H9 (cell line): ENCODE measurements at regions not wholly inside any gene's neighbourhood (a gene's known extent, or its start where the extent isn't known, plus 50 kb on each side); places are given as distances from the start of the nearest gene placed in this dataset.

ENCODE experiments used
- DNase-seq: peaks from one replicate; pipeline ENCODE4 v3.0.0-alpha.2; 2017
- H2AFZ ChIP-seq: one replicate; pipeline ENCODE4 v1.6.1; 2013; ENCODE audit warnings: mild to moderate bottlenecking, low read length, control low read depth, moderate library complexity
- H2AK5ac ChIP-seq: 2 replicates; pipeline ENCODE4 v1.6.1; 2013; ENCODE audit warnings: low read length, control low read depth, mixed read lengths; ENCODE audit not compliant: insufficient read length
- H2BK120ac ChIP-seq: one replicate; pipeline ENCODE4 v1.6.1; 2013; ENCODE audit warnings: low read depth, mild to moderate bottlenecking, low read length, control low read depth, inconsistent platforms; ENCODE audit not compliant: poor library complexity, severe bottlenecking
- H2BK12ac ChIP-seq: 2 replicates; pipeline ENCODE4 v1.6.1; 2013; ENCODE audit warnings: low read length, control low read depth, mixed read lengths, low read depth; ENCODE audit not compliant: insufficient read length
- H2BK15ac ChIP-seq: 2 replicates; pipeline ENCODE4 v1.6.1; 2013; ENCODE audit warnings: low read depth, low read length, control low read depth
- H2BK20ac ChIP-seq: one replicate; pipeline ENCODE4 v1.6.1; 2013; ENCODE audit warnings: low read depth, mild to moderate bottlenecking, low read length, control low read depth, inconsistent platforms; ENCODE audit not compliant: poor library complexity, severe bottlenecking
- H2BK5ac ChIP-seq: 2 replicates; pipeline ENCODE4 v1.6.1; 2013; ENCODE audit warnings: low read length, control low read depth, mixed read lengths; ENCODE audit not compliant: insufficient read length
- H3K14ac ChIP-seq: 2 replicates; pipeline ENCODE4 v1.6.1; 2013; ENCODE audit warnings: low read length, control low read depth; ENCODE audit not compliant: insufficient read depth
- H3K18ac ChIP-seq: 2 replicates; pipeline ENCODE4 v1.6.1; 2013; ENCODE audit warnings: low read depth, mild to moderate bottlenecking, mixed read lengths, low read length, control low read depth; ENCODE audit not compliant: insufficient read length
- H3K23ac ChIP-seq: 2 replicates; pipeline ENCODE4 v1.6.1; 2013; ENCODE audit warnings: low read length, control low read depth, mixed read lengths, low read depth; ENCODE audit not compliant: insufficient read length
- H3K23me2 ChIP-seq: 2 replicates; pipeline ENCODE4 v1.6.1; 2013; ENCODE audit warnings: low read depth, mild to moderate bottlenecking, mixed read lengths, low read length, control low read depth; ENCODE audit not compliant: insufficient read length, poor library complexity, severe bottlenecking
- H3K27ac ChIP-seq: 2 replicates; pipeline ENCODE4 v1.5.1; 2013; ENCODE audit warnings: low read length, control low read depth, mixed read lengths, low read depth; ENCODE audit not compliant: insufficient read length
- H3K27me3 ChIP-seq: 2 replicates; pipeline ENCODE4 v1.6.1; 2013; ENCODE audit warnings: low read length, control low read depth, inconsistent platforms; ENCODE audit not compliant: insufficient read depth
- H3K4ac ChIP-seq: 2 replicates; pipeline ENCODE4 v1.6.1; 2013; ENCODE audit warnings: low read depth, mild to moderate bottlenecking, control low read depth, inconsistent platforms, low read length, moderate library complexity
- H3K4me1 ChIP-seq: 2 replicates; pipeline ENCODE4 v1.6.1; 2013; ENCODE audit warnings: low read length, control low read depth, inconsistent platforms; ENCODE audit not compliant: insufficient read depth
- H3K4me2 ChIP-seq: 2 replicates; pipeline ENCODE4 v1.6.1; 2013; ENCODE audit warnings: low read length, control low read depth, mixed read lengths; ENCODE audit not compliant: insufficient read length, insufficient read depth
- H3K56ac ChIP-seq: 2 replicates; pipeline ENCODE4 v1.6.1; 2013; ENCODE audit warnings: low read depth, mild to moderate bottlenecking, mixed read lengths, low read length, control low read depth; ENCODE audit not compliant: insufficient read length
- H3K79me1 ChIP-seq: 2 replicates; pipeline ENCODE4 v1.6.1; 2013; ENCODE audit warnings: low read depth, mild to moderate bottlenecking, moderate library complexity, low read length, control low read depth, inconsistent platforms; ENCODE audit not compliant: insufficient read depth, poor library complexity, severe bottlenecking
- H3K79me2 ChIP-seq: 2 replicates; pipeline ENCODE4 v1.6.1; 2013; ENCODE audit warnings: low read length, control low read depth, inconsistent platforms; ENCODE audit not compliant: insufficient read depth
- H3K9ac ChIP-seq: 2 replicates; pipeline ENCODE4 v1.6.1; 2013; ENCODE audit warnings: low read length, control low read depth, mixed read lengths; ENCODE audit not compliant: insufficient read length; ENCODE audit errors: extremely low read depth
- H3K9me3 ChIP-seq: one replicate; pipeline ENCODE4 v1.6.1; 2013; ENCODE audit warnings: low read depth, low read length, inconsistent platforms; ENCODE audit not compliant: control insufficient read depth
- H3T11ph ChIP-seq: one replicate; pipeline ENCODE4 v1.6.1; 2013; ENCODE audit warnings: mild to moderate bottlenecking, low read length, control low read depth, inconsistent platforms
- H4K20me1 ChIP-seq: one replicate; pipeline ENCODE4 v1.6.1; 2013; ENCODE audit not compliant: control insufficient read depth, insufficient read length, insufficient read depth
- H4K5ac ChIP-seq: 2 replicates; pipeline ENCODE4 v1.6.1; 2013; ENCODE audit warnings: low read depth, mild to moderate bottlenecking, mixed read lengths, low read length, control low read depth; ENCODE audit not compliant: insufficient read length
- H4K8ac ChIP-seq: replicated peaks from 2 replicates; pipeline ENCODE4 v1.6.1; 2013; ENCODE audit warnings: low read length, control low read depth, mixed read lengths, low read depth; ENCODE audit not compliant: insufficient read length
- H4K91ac ChIP-seq: 2 replicates; pipeline ENCODE4 v1.6.1; 2013; ENCODE audit warnings: low read depth, mild to moderate bottlenecking, moderate library complexity, mixed read lengths, low read length, control low read depth; ENCODE audit not compliant: insufficient read length
- H3K27ac Mint-ChIP-seq, 3 experiments: 2 replicates in 2 of 3; 3 replicates in 1 of 3; pipeline ENCODE4 v1.8.0; 2020 to 2021; ENCODE audit warnings: mixed read lengths in 3 of 3, mild to moderate bottlenecking in 1 of 3, moderate library complexity in 1 of 3
- H3K27me3 Mint-ChIP-seq: 2 replicates; pipeline ENCODE4 v1.8.0; 2021; ENCODE audit warnings: low read depth, mild to moderate bottlenecking, moderate library complexity, mixed read lengths
- H3K36me3 Mint-ChIP-seq, 3 experiments: 2 replicates in 2 of 3; 3 replicates in 1 of 3; pipeline ENCODE4 v1.8.0; 2020 to 2021; ENCODE audit warnings: low read depth in 3 of 3, mixed read lengths in 3 of 3; ENCODE audit not compliant: insufficient read depth in 1 of 3
- H3K4me1 Mint-ChIP-seq, 2 experiments: 2 replicates each; pipeline ENCODE4 v1.8.0; 2020; ENCODE audit warnings: mixed read lengths in 2 of 2
- H3K4me3 Mint-ChIP-seq, 2 experiments: 2 replicates in 1 of 2; 3 replicates in 1 of 2; pipeline ENCODE4 v1.8.0; 2020 to 2021; ENCODE audit warnings: mild to moderate bottlenecking in 2 of 2, mixed read lengths in 2 of 2, moderate library complexity in 1 of 2
- H3K9me3 Mint-ChIP-seq, 2 experiments: 2 replicates in 1 of 2; 3 replicates in 1 of 2; pipeline ENCODE4 v1.8.0; 2020; ENCODE audit warnings: mild to moderate bottlenecking in 2 of 2, mixed read lengths in 2 of 2, moderate library complexity in 1 of 2
- CTCF ChIP-seq: fragments of 200-600 bp; sonication (generic); conservative IDR thresholded peaks from 3 replicates; pipeline ENCODE4 v1.8.0; 2021; ENCODE audit warnings: antibody characterized with exemption, mild to moderate bottlenecking
- WGBS: extraction: QIAGEN DNeasy Blood & Tissue Kit; methylation state at CpG from one replicate; pipeline ENCODE4 v1.1.7; 2013; ENCODE audit warnings: missing lambda C conversion rate, low lambda C conversion rate, mixed read lengths; ENCODE audit not compliant: insufficient read length; ENCODE audit errors: extremely low coverage; 5-methylcytosine and 5-hydroxymethylcytosine counted together

GRCh38 chr16:65648101-65648500 is 526.2 kb upstream of the CDH11 start:
- no peak overlapping the region for H4K8ac ChIP-seq
- no peaks in the 10 kb centered on the region for H3K79me1 ChIP-seq
- peaks cover 5% of the 10 kb centered on the region for H3K27me3 Mint-ChIP-seq
- H2BK20ac ChIP-seq = no peak overlapping the region
- no peak overlapping the region for H2BK120ac ChIP-seq
- no peak overlapping the region for H3K56ac ChIP-seq
- H4K5ac ChIP-seq = no peak overlapping the region
- no peak overlapping the region for H3K23ac ChIP-seq
- no peaks in the 10 kb centered on the region for H3K9me3 ChIP-seq
- H3K4me1 Mint-ChIP-seq = peaks cover 0 to 3% of the 10 kb centered on the region in 2 experiments; a peak in 1 of 4 replicates
- no peak overlapping the region for H3K14ac ChIP-seq
- H2AK5ac ChIP-seq = no peak overlapping the region
- WGBS = no CpG with 5 or more reads among the region's 5 CpGs
- H3K9ac ChIP-seq = no peak overlapping the region
- H2BK5ac ChIP-seq = no peak overlapping the region
- no peaks in the 10 kb centered on the region for H3K27me3 ChIP-seq
- no peaks in the 10 kb centered on the region for H3K4me1 ChIP-seq
- no peak overlapping the region for H3K4ac ChIP-seq
- no peak overlapping the region for H2BK12ac ChIP-seq
- H3K79me2 ChIP-seq = no peaks in the 10 kb centered on the region
- no peaks in the 10 kb centered on the region for H3K9me3 Mint-ChIP-seq
- no peak for TF ChIP-seq CTCF
- DNase-seq = no peak
- H3K4me3 Mint-ChIP-seq = no peak overlapping the region
- H3K23me2 ChIP-seq = no peaks in the 10 kb centered on the region
- H4K20me1 ChIP-seq = no peaks in the 10 kb centered on the region
- H4K91ac ChIP-seq = no peak overlapping the region
- no peak overlapping the region for H3K4me2 ChIP-seq
- H2AFZ ChIP-seq = no peak overlapping the region
- H2BK15ac ChIP-seq = no peak overlapping the region
- no peak overlapping the region for H3T11ph ChIP-seq
- H3K27ac Mint-ChIP-seq = no peak overlapping the region
- H3K36me3 Mint-ChIP-seq = no peaks in the 10 kb centered on the region
- no peak overlapping the region for H3K18ac ChIP-seq
- H3K27ac ChIP-seq = no peak overlapping the region
